ENCODE measurements at regions not wholly inside any gene's neighbourhood (a gene's known extent, or its start where the extent isn't known, plus 50 kb on each side); places are given as distances from the start of the nearest gene placed in this dataset.

DNA sequence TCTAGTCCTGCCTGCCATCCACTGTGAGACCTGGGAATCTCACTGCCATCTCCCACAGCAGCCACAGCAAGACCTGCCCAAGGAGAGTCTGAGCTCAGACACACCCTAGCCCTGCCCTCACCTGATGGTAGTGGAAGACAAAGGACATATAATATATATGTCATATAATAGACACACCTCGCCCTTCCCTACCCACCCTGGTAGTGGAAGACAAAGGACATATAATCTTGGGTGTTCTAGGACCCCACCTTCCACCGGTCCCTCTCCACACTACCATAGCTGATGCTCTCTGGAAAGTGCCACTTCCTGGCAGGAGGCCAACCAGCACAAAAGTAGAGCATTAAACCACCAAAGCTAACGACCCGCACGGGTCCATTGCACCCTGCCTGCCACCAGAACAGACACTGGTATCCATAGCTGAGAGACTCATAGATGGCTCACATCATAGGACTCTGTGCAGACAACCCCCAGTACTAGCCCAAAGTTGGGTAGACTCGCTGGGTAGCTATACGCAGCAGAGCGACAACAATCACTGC lies 545.6 kb downstream of the CAAP1 start:
- DNase-seq (no peak), ATAC-seq (no peak)
- Histone ChIP-seq H3K4me3 (no peak overlapping the region), H3K9me3 (peaks cover 10% of the 10 kb centered on the region), H3K4me1 (no peaks in the 10 kb centered on the region), H3K27ac (no peak overlapping the region), H3K36me3 (ENCODE audit: insufficient read depth in 1 of 2, low read depth in 1 of 2) (no peaks in the 10 kb centered on the region), H3K27me3 (ENCODE audit: insufficient read depth in 3 of 3, low read length in 2 of 3) (no peaks in the 10 kb centered on the region)
- TF ChIP-seq, protein P1, sequence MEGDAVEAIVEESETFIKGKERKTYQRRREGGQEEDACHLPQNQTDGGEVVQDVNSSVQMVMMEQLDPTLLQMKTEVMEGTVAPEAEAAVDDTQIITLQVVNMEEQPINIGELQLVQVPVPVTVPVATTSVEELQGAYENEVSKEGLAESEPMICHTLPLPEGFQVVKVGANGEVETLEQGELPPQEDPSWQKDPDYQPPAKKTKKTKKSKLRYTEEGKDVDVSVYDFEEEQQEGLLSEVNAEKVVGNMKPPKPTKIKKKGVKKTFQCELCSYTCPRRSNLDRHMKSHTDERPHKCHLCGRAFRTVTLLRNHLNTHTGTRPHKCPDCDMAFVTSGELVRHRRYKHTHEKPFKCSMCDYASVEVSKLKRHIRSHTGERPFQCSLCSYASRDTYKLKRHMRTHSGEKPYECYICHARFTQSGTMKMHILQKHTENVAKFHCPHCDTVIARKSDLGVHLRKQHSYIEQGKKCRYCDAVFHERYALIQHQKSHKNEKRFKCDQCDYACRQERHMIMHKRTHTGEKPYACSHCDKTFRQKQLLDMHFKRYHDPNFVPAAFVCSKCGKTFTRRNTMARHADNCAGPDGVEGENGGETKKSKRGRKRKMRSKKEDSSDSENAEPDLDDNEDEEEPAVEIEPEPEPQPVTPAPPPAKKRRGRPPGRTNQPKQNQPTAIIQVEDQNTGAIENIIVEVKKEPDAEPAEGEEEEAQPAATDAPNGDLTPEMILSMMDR (IDR thresholded peaks at IDR 0.05) = no peak
- intact Hi-C loops (cut with DNase I) = no loop called here
- 71 to 77% (median 76%) methylated on average over 8 of the region's 8 CpGs for WGBS, 3 donors

GRCh38 chr9:26341545-26341944 lies 551.1 kb downstream of the CAAP1 start:
- intact Hi-C loops (cut with DNase I) = no loop called here
- DNase-seq = no peak
- no peaks in the 10 kb centered on the region for H3K36me3 ChIP-seq (ENCODE audit: insufficient read depth in 1 of 2, low read depth in 1 of 2)
- TF ChIP-seq, protein P1 (IDR thresholded peaks at IDR 0.05) = no peak
- H3K27me3 ChIP-seq (ENCODE audit: insufficient read depth in 3 of 3, low read length in 2 of 3) = no peaks in the 10 kb centered on the region
- no peak overlapping the region for H3K27ac ChIP-seq
- H3K9me3 ChIP-seq = peaks cover 10% of the 10 kb centered on the region
- H3K4me1 ChIP-seq = no peaks in the 10 kb centered on the region
- no peak for ATAC-seq
- no peak overlapping the region for H3K4me3 ChIP-seq
- whole genome bisulfite sequencing, 3 donors = 18 to 24% (median 23%) methylated on average over 1 of the region's 1 CpG

GRCh38 chr9:26339796-26340195 lies 552.8 kb downstream of the CAAP1 start:
- no peak for DNase-seq
- no peaks in the 10 kb centered on the region for H3K4me1 ChIP-seq
- 84 to 88% (median 88%) methylated on average over 5 of the region's 5 CpGs for WGBS, 3 donors
- H3K9me3 ChIP-seq = peaks cover 10% of the 10 kb centered on the region
- TF ChIP-seq, protein P1 (IDR thresholded peaks at IDR 0.05) = no peak
- no peak overlapping the region for H3K4me3 ChIP-seq
- H3K27ac ChIP-seq = no peak overlapping the region
- no peaks in the 10 kb centered on the region for H3K36me3 ChIP-seq (ENCODE audit: insufficient read depth in 1 of 2, low read depth in 1 of 2)
- intact Hi-C loops (cut with DNase I) = no loop called here
- H3K27me3 ChIP-seq (ENCODE audit: insufficient read depth in 3 of 3, low read length in 2 of 3) = no peaks in the 10 kb centered on the region
- no peak for ATAC-seq

DNA sequence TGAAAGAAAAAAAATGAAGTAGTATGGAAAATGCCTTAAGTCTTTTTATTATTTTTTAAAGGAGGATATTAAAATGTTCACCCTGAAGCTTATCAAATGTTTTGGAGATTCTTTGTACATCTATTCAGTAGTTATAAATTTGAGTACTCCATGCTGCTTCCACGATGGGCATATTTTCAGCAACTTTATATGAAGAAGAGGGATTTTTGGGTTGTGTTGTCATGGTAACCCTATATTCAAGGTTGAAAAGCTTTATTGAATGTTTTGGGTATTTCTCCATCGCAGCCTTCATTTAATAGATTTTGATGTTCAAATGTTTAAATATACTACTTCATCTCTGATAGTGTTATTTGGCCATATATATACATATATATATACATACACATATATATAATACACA lies 557.5 kb downstream of the CAAP1 start:
- intact Hi-C loops (cut with DNase I) = no loop called here
- Histone ChIP-seq H3K9me3 (no peaks in the 10 kb centered on the region), H3K4me3 (no peak overlapping the region), H3K27me3 (ENCODE audit: insufficient read depth in 3 of 3, low read length in 2 of 3) (no peaks in the 10 kb centered on the region), H3K36me3 (ENCODE audit: insufficient read depth in 1 of 2, low read depth in 1 of 2) (no peaks in the 10 kb centered on the region), H3K4me1 (no peaks in the 10 kb centered on the region), H3K27ac (no peak overlapping the region)
- ATAC-seq (no peak), DNase-seq (no peak)
- TF ChIP-seq, protein P1 (IDR thresholded peaks at IDR 0.05) = no peak
- WGBS, 3 donors = 75 to 80% (median 79%) methylated on average over 2 of the region's 2 CpGs

DNA sequence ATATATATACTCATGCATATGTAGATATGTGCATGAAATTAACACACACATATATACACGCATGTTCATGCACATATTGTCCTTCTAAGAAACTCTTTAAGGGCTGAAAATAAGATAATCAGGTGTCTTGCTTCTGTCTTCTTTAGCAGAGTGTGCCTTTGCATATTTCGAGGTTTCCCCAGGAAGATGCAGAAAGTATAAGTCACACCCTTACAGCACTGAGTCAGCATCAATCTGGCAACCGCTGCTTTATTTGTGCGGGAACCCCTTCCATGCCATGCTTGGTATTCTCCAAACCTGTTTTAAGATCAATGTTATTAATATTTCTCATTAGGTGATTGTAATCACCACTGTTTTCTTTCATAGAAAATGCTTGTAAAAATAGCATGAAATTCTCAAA lies 557.9 kb downstream of the CAAP1 start:
- Histone ChIP-seq H3K27me3 (ENCODE audit: insufficient read depth in 3 of 3, low read length in 2 of 3) (no peaks in the 10 kb centered on the region), H3K4me3 (no peak overlapping the region), H3K4me1 (no peaks in the 10 kb centered on the region), H3K27ac (no peak overlapping the region), H3K9me3 (no peaks in the 10 kb centered on the region), H3K36me3 (ENCODE audit: insufficient read depth in 1 of 2, low read depth in 1 of 2) (no peaks in the 10 kb centered on the region)
- 91 to 92% (median 92%) methylated on average over 4 of the region's 4 CpGs for WGBS, 3 donors
- TF ChIP-seq, protein P1 (IDR thresholded peaks at IDR 0.05) = no peak
- ATAC-seq (no peak), DNase-seq (no peak)
- intact Hi-C loops (cut with DNase I) = no loop called here

Data from psoas muscle (tissue), 7 donors.